HepG2 (cell line): ENCODE measurements at regions not wholly inside any gene's neighbourhood (a gene's known extent, or its start where the extent isn't known, plus 50 kb on each side); places are given as distances from the start of the nearest gene placed in this dataset.

Experiments
- ATAC-seq: fragments of 200-7000 bp; cut with Tn5 transposase; 3 replicates; pipeline ENCODE4 v1.9.1; 2020; ENCODE audit warnings: mild to moderate bottlenecking, moderate library complexity
- BruUV-seq: library from RNA; stranded (reverse); fragments of 400-500 nt; replicated peaks from 2 replicates; lab custom pipeline; 2021; lab: Mats Ljungman, UMichigan
- CTCF ChIA-PET: fragments of 300-600 bp; formaldehyde crosslinking; extraction: SDS; loops from one replicate; lab custom pipeline; 2021; ENCODE audit warnings: low total read pairs, inconsistent platforms, low intra/inter-chr PET ratio; lab: Yijun Ruan, JAX
- POLR2A ChIA-PET: fragments of 350-600 bp; sonication (Branson Sonifier 250); formaldehyde crosslinking; loops from one replicate; lab custom pipeline; 2020; ENCODE audit warnings: antibody characterized with exemption, inconsistent platforms; lab: Yijun Ruan, JAX
- DNase-seq: peaks from one replicate; pipeline ENCODE4 v3.0.0-alpha.2; 2015; ENCODE audit warnings: low spot score
- FAIRE-seq: peaks from 3 replicates; lab custom pipeline; 2011; peaks lifted over from hg19 to GRCh38; lab: Jason Lieb, UNC
- H2AFZ ChIP-seq: one replicate; pipeline ENCODE4 v1.6.1; 2011; ENCODE audit warnings: low read length, inconsistent platforms
- H3K27ac ChIP-seq: fragments of 300-600 bp; 3 replicates; pipeline ENCODE4 v1.8.0; 2011; ENCODE audit warnings: mixed run types, mild to moderate bottlenecking, mixed read lengths, low read length, inconsistent platforms; ENCODE audit not compliant: insufficient read depth; ENCODE audit errors: extremely low read length
- H3K27me3 ChIP-seq, 2 experiments: fragments of 200-600 bp in 1 of 2; 2 replicates in 1 of 2; 3 replicates in 1 of 2; pipeline versions ENCODE4 v1.6.0 to v1.8.0; 2011; ENCODE audit warnings: low read length in 2 of 2, mild to moderate bottlenecking in 2 of 2, moderate library complexity in 2 of 2, inconsistent platforms in 1 of 2; ENCODE audit not compliant: insufficient read depth in 2 of 2, control insufficient read depth in 1 of 2
- H3K36me3 ChIP-seq, 2 experiments: fragments of 200-600 bp in 1 of 2; replicated peaks in 1 of 2; 2 replicates in 1 of 2; 3 replicates in 1 of 2; pipeline versions ENCODE4 v1.5.1 to v1.8.0; 2011; ENCODE audit warnings: low read length in 2 of 2, inconsistent platforms in 1 of 2; ENCODE audit not compliant: insufficient read depth in 2 of 2, control insufficient read depth in 1 of 2
- H3K4me1 ChIP-seq: 2 replicates; pipeline ENCODE4 v1.5.1; 2012; ENCODE audit warnings: low read length, inconsistent platforms; ENCODE audit not compliant: insufficient read depth
- H3K4me2 ChIP-seq: 2 replicates; pipeline ENCODE4 v1.6.0; 2011; ENCODE audit warnings: low read depth, low read length, inconsistent platforms
- H3K4me3 ChIP-seq, 3 experiments: fragments of 200-600 bp in 1 of 3; sonication (generic), shearing (Covaris generic) in 1 of 3; replicated peaks in 1 of 3; 2 replicates each; pipeline ENCODE4 v1.5.1; 2011 to 2016; ENCODE audit warnings: low read length in 3 of 3, inconsistent platforms in 2 of 3, low read depth in 2 of 3, mild to moderate bottlenecking in 2 of 3, control low read depth in 1 of 3, mixed read lengths in 1 of 3; ENCODE audit not compliant: insufficient read depth in 1 of 3
- H3K79me2 ChIP-seq: one replicate; pipeline ENCODE4 v1.6.1; 2011; ENCODE audit warnings: low read length, inconsistent platforms; ENCODE audit not compliant: insufficient read depth
- H3K9ac ChIP-seq: 2 replicates; pipeline ENCODE4 v1.6.0; 2011; ENCODE audit warnings: mild to moderate bottlenecking, low read depth, low read length, inconsistent platforms; ENCODE audit not compliant: insufficient read depth
- H3K9me3 ChIP-seq: 2 replicates; pipeline ENCODE4 v1.5.1; 2012; ENCODE audit warnings: mild to moderate bottlenecking, low read length
- H4K20me1 ChIP-seq: 2 replicates; pipeline ENCODE4 v1.6.0; 2011; ENCODE audit warnings: inconsistent platforms, mild to moderate bottlenecking, low read length, moderate library complexity; ENCODE audit not compliant: insufficient read depth
- ARID3A ChIP-seq: IDR thresholded peaks from 2 replicates; pipeline ENCODE4 v1.6.1; 2012; ENCODE audit warnings: low read depth, low read length, improper control_type of control experiment
- FOSL2 ChIP-seq: sonication (generic); formaldehyde crosslinking; IDR thresholded peaks from 2 replicates; pipeline ENCODE4 v1.4.0; 2020; ENCODE audit warnings: missing genetic modification reagents
- ISL2 ChIP-seq: sonication (generic); formaldehyde crosslinking; IDR thresholded peaks from 2 replicates; pipeline ENCODE4 v1.5.0; 2020; ENCODE audit warnings: missing genetic modification reagents
- KDM4B ChIP-seq: sonication (generic); formaldehyde crosslinking; IDR thresholded peaks from 2 replicates; pipeline ENCODE4 v1.4.0; 2020; ENCODE audit warnings: missing genetic modification reagents
- NKX3-1 ChIP-seq: sonication (generic); formaldehyde crosslinking; IDR thresholded peaks from 2 replicates; pipeline ENCODE4 v1.5.0; 2020; ENCODE audit warnings: missing genetic modification reagents
- POLR2AphosphoS2 ChIP-seq: IDR thresholded peaks from 2 replicates; pipeline ENCODE4 v1.6.1; 2011; ENCODE audit warnings: low read depth, low read length, improper control_type of control experiment
- RNF2 ChIP-seq: fragments of 450-650 bp; conservative IDR thresholded peaks from 2 replicates; pipeline ENCODE4 v1.6.1; 2016; ENCODE audit warnings: low read depth
- STAT5B ChIP-seq: sonication (generic); formaldehyde crosslinking; IDR thresholded peaks from 2 replicates; pipeline ENCODE4 v1.4.0; 2020; ENCODE audit warnings: missing genetic modification reagents
- ZNF281 ChIP-seq: sonication (generic); formaldehyde crosslinking; IDR thresholded peaks from 2 replicates; pipeline ENCODE4 v1.4.0; 2020; ENCODE audit warnings: missing genetic modification reagents, borderline replicate concordance
- ZNF564 ChIP-seq: sonication (generic); formaldehyde crosslinking; IDR thresholded peaks from 2 replicates; pipeline ENCODE4 v1.8.1; 2023; ENCODE audit warnings: mild to moderate bottlenecking, missing genetic modification reagents
- whole genome bisulfite sequencing: methylation state at CpG from one replicate; pipeline ENCODE4 v1.1.6; 2017; ENCODE audit warnings: low lambda C conversion rate; 5-methylcytosine and 5-hydroxymethylcytosine counted together
- in situ Hi-C: cut with HindIII; loops from 2 replicates; pipeline ENCODE4 v1.10.0; 2017; ENCODE audit warnings: low pct_unique_long_range_greater_than_20kb; ENCODE audit not compliant: extremely low pct_ligation_motif_present
- intact Hi-C: fragments of 100-400 bp; cut with micrococcal nuclease; formaldehyde crosslinking; loops from one replicate; pipeline ENCODE4 v1.10.0; 2022; ENCODE audit not compliant: unreplicated experiment
- TF ChIP-seq, protein P1 (sequence below): sonication (generic); formaldehyde crosslinking; IDR thresholded peaks from 2 replicates; pipeline ENCODE4 v1.9.0; 2022; ENCODE audit warnings: low read depth, missing genetic modification reagents

- CTCF ChIA-PET, result no interaction called here
- Histone ChIP-seq H3K27ac (no peak overlapping the region), H3K4me3 (no peak overlapping the region), H3K9ac (no peak overlapping the region), H3K4me2 (no peak overlapping the region), H3K79me2 (no peaks in the 10 kb centered on the region), H3K4me1 (no peaks in the 10 kb centered on the region), H3K9me3 (no peaks in the 10 kb centered on the region), H2AFZ (no peak overlapping the region), H3K27me3 (no peaks in the 10 kb centered on the region), H4K20me1 (no peaks in the 10 kb centered on the region), H3K36me3 (no peaks in the 10 kb centered on the region)
- POLR2A ChIA-PET, result no interaction called here
- DNase-seq (no peak), FAIRE-seq (no peak), ATAC-seq (no peak)
- BruUV-seq, result no TSS peak
- intact Hi-C loops, result no loop called here
- TF ChIP-seq RNF2 (no peak), ARID3A (no peak), ISL2 (no peak), NKX3-1 (CRISPR knock-in tag) (no peak), STAT5B (CRISPR knock-in tag) (no peak), KDM4B (CRISPR knock-in tag) (no peak)
- WGBS, result 34% methylated on average over 6 of the region's 8 CpGs
- in situ Hi-C loops, result no loop called here
Observed at GRCh38 chr7:79647711-79648110, 194.2 kb upstream of the MAGI2 start.

GRCh38 chr7:79646278-79646677 is 192.8 kb upstream of the MAGI2 start:
- no peak for DNase-seq
- POLR2A ChIA-PET, result no interaction called here
- Histone ChIP-seq H2AFZ (no peak overlapping the region), H3K9ac (no peak overlapping the region), H4K20me1 (no peaks in the 10 kb centered on the region), H3K27ac (no peak overlapping the region), H3K36me3 (no peaks in the 10 kb centered on the region), H3K4me3 (no peak overlapping the region), H3K4me1 (no peaks in the 10 kb centered on the region), H3K9me3 (no peaks in the 10 kb centered on the region), H3K27me3 (no peaks in the 10 kb centered on the region), H3K4me2 (no peak overlapping the region), H3K79me2 (no peaks in the 10 kb centered on the region)
- TF ChIP-seq ZNF564 (CRISPR knock-in tag) (no peak), ZNF281 (CRISPR knock-in tag) (no peak), FOSL2 (CRISPR knock-in tag) (no peak), POLR2AphosphoS2 (no peak)
- TF ChIP-seq, protein P1, sequence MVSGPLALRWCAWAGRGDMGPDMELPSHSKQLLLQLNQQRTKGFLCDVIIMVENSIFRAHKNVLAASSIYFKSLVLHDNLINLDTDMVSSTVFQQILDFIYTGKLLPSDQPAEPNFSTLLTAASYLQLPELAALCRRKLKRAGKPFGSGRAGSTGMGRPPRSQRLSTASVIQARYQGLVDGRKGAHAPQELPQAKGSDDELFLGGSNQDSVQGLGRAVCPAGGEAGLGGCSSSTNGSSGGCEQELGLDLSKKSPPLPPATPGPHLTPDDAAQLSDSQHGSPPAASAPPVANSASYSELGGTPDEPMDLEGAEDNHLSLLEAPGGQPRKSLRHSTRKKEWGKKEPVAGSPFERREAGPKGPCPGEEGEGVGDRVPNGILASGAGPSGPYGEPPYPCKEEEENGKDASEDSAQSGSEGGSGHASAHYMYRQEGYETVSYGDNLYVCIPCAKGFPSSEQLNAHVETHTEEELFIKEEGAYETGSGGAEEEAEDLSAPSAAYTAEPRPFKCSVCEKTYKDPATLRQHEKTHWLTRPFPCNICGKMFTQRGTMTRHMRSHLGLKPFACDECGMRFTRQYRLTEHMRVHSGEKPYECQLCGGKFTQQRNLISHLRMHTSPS, result no peak
- CTCF ChIA-PET, result no interaction called here
- in situ Hi-C loops, result no loop called here
- 24% methylated on average over 4 of the region's 4 CpGs for WGBS
- intact Hi-C loops, result no loop called here
- FAIRE-seq, result no peak
- BruUV-seq, result no TSS peak
- ATAC-seq, result no peak
